GM19467 (cell line): ENCODE measurements at regions not wholly inside any gene's neighbourhood (a gene's known extent, or its start where the extent isn't known, plus 50 kb on each side); places are given as distances from the start of the nearest gene placed in this dataset.

Source experiments
- ATAC-seq: cut with Tn5 transposase; IDR thresholded peaks from one replicate; pipeline ENCODE4 v1.9.1; 2021; ENCODE audit warnings: mild to moderate bottlenecking, moderate library complexity; ENCODE audit not compliant: unreplicated experiment

- no peak for ATAC-seq
Measured at GRCh38 chr12:13691598-13691997, 289.8 kb downstream of the GRIN2B start.

- ATAC-seq, result no peak
Measured at GRCh38 chr12:13687633-13688032, 293.8 kb downstream of the GRIN2B start.

- ATAC-seq, result no peak
Measured at GRCh38 chr12:13686260-13686659, 295.1 kb downstream of the GRIN2B start.

GRCh38 chr12:13680916-13681315 is 300.5 kb downstream of the GRIN2B start:
- no peak for ATAC-seq

GRCh38 chr12:13676880-13677279 is 304.5 kb downstream of the GRIN2B start:
- ATAC-seq, result no peak

- no peak for ATAC-seq
Measured at GRCh38 chr12:13670285-13670866, 311.0 kb downstream of the GRIN2B start.

- no peak for ATAC-seq
Measured at GRCh38 chr12:13668880-13669279, 312.5 kb downstream of the GRIN2B start.

- no peak for ATAC-seq
Measured at GRCh38 chr12:13666806-13667205, 314.6 kb downstream of the GRIN2B start.

- peak; percentile 61 for ATAC-seq
Measured at GRCh38 chr12:13661005-13661887, 320.2 kb downstream of the GRIN2B start.

- ATAC-seq, result no peak
Measured at GRCh38 chr12:13654456-13654855, 326.9 kb downstream of the GRIN2B start.

- ATAC-seq, result no peak
Measured at GRCh38 chr12:13652105-13652504, 329.3 kb downstream of the GRIN2B start.

GRCh38 chr12:13635709-13636108 is 345.7 kb downstream of the GRIN2B start:
- no peak for ATAC-seq

GRCh38 chr12:13631873-13632272 is 349.5 kb downstream of the GRIN2B start:
- no peak for ATAC-seq

- no peak for ATAC-seq
Measured at GRCh38 chr12:13630354-13630753, 351.0 kb downstream of the GRIN2B start.

- no peak for ATAC-seq
Measured at GRCh38 chr12:13628067-13628466, 353.3 kb downstream of the GRIN2B start.

- ATAC-seq, result no peak
Measured at GRCh38 chr12:13627536-13627935, 353.9 kb downstream of the GRIN2B start.

- no peak for ATAC-seq
Measured at GRCh38 chr12:13613297-13613696, 368.1 kb downstream of the GRIN2B start.

- no peak for ATAC-seq
Measured at GRCh38 chr12:13609894-13610679, 371.3 kb downstream of the GRIN2B start.

GRCh38 chr12:13606290-13606689 is 375.1 kb downstream of the GRIN2B start:
- ATAC-seq, result no peak

GRCh38 chr12:13603953-13604352 is 377.4 kb downstream of the GRIN2B start:
- no peak for ATAC-seq

- no peak for ATAC-seq
Measured at GRCh38 chr12:13602172-13602571, 379.2 kb downstream of the GRIN2B start.

GRCh38 chr12:13599176-13599575 is 382.2 kb downstream of the GRIN2B start:
- ATAC-seq, result no peak
